ENCODE measurements at regions not wholly inside any gene's neighbourhood (a gene's known extent, or its start where the extent isn't known, plus 50 kb on each side); places are given as distances from the start of the nearest gene placed in this dataset.

DNA sequence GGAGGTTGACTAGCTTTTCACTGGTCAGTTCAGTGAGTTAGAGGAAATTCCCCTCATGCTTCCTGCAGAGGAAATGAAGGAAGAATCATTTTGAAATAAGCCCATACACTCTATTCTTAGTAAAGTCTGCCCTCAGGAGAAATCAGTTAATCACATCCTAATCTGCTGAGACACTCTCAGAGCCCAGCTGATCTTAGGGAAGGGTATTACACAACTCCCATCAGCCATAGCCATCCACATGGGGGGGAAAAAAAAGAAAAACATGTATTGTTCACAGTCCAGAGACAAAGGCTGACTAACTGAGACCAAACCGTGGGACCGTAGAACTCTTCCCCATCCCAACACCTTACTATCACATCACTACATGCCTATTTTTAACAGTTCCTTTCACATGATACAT lies 722.3 kb downstream of the CDH8 start:
- no peak for FAIRE-seq

DNA sequence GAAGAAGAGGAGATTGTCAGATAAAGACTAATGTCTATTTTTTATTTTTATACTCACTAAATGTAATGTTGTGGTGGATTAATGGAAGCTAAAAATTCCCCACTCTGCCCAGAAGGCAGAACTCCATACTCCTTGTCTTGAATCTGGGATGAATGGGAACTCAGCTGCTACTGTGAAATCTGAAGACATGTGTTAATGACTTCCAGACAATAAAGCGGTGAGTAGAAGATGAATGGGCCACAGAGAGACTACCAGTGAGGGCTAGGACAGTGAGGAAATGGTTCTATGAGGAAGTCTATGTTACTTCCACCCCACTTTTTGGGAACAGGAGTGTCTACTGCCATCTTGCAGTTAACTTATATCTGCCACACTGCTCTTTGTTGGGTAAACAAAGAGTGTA lies 726.9 kb downstream of the CDH8 start:
- no peak for FAIRE-seq

DNA sequence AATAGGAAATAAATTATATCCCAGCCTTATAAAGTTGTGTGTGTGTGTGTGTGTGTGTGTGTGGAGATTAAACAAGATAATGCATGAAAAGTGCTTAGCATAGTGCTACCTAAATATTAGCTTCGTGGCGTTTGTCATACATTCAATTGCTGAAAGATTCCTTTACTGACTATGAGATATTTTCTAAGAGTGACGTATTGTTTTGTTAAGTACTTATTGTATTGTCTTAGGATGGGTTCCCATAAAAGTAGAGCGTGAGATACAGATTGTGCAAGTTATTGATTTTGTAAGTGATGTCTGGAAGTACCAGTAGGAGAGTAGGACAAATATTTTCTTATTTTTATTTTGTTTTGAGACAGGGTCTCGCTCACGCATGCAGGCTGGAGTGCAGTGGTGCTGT lies 730.0 kb downstream of the CDH8 start:
- FAIRE-seq: no peak

DNA sequence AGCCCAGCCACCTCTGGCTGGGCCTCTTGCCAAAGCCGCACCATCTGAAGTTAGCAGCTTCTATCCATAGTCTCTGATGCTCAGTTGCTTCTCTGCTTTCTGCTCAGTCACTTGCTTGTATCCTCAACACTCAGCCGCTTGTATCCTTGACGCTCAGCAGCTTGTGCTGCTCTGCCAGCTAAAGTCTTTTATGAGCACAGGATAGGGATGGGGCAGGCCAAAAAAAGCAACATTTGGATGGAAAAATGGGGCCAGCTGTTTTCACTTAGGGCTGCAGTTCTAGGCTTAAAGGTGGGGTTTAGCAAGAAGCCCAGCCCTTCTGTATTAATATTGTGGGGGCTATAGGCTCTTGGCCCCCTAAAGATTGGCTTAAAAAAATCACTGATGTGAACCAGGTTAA lies 739.4 kb downstream of the CDH8 start:
- FAIRE-seq: no peak

DNA sequence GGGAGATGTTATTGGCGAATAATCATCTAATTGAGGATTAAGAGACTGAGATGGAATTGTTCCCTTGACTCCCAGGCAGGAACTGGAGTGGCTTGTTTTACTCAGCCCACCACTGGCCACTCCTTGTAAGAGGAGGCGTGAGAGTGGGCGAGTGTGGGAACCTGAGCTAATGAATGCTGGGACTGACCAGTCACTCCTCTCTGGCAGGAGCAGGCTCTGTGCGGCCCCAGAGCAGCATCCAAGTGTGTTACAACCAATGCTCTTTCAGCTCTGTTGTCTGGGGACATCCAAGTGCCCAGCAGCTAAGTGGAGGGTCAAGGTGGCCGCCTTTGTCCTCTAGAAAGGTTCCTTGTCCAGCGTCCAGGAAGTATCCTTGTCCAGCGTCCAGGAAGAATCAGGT lies 739.9 kb downstream of the CDH8 start:
- FAIRE-seq: no peak

GRCh38 chr16:61295311-61295710 lies 740.9 kb downstream of the CDH8 start:
- no peak for FAIRE-seq

- no peak for FAIRE-seq
Measured at GRCh38 chr16:61289141-61289540, 747.1 kb downstream of the CDH8 start.

DNA sequence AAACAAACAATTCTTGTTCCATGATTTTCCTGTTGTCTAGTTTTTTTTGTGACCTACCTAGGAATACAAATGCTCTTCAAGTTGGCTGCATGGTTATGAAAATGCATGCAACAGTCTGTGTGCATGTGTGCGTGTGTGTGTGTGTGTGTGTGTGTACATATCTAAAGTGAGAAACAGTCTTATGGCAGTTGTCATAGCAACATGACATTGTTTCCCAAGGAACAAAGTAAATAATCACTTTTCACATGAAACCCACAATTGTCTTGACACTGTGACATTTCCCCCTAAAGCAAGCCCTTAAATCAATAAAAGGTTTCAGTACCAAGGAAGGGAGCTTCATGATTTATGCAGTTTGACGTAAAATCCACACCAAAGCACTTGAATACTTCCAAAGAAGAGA lies 758.4 kb downstream of the CDH8 start:
- FAIRE-seq: no peak

- no peak for FAIRE-seq
Measured at GRCh38 chr16:61274211-61274610, 762.0 kb downstream of the CDH8 start.

GRCh38 chr16:61270726-61271125 lies 765.5 kb downstream of the CDH8 start:
- FAIRE-seq: no peak

GRCh38 chr16:61263400-61263799 lies 772.8 kb downstream of the CDH8 start:
- FAIRE-seq: no peak

- no peak for FAIRE-seq
Measured at GRCh38 chr16:61261315-61261714, 774.9 kb downstream of the CDH8 start.

- FAIRE-seq: no peak
Measured at GRCh38 chr16:61246592-61246991, 789.6 kb downstream of the CDH8 start.

- no peak for FAIRE-seq
Measured at GRCh38 chr16:61243954-61244353, 792.3 kb downstream of the CDH8 start.

GRCh38 chr16:61237884-61238485 lies 798.3 kb downstream of the CDH8 start:
- FAIRE-seq: no peak

DNA sequence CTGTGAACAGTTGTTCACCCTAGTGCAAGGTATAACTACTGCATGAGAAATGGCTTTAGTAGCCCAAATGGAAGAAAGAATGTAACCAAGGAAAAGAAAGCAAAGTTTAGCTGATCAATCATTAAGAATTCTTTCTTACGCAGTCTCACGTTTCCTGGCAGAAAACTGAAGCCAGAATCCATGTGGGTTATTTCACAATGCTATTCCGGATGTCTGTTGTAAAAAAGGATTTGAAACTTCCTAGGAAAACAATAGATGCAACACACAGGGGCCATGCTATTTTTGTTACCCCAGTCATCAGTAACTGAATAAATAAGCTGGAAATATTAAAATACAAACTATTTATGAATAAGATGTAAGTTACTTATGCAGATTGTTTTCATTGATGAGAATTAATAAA lies 802.5 kb downstream of the CDH8 start:
- no peak for FAIRE-seq

DNA sequence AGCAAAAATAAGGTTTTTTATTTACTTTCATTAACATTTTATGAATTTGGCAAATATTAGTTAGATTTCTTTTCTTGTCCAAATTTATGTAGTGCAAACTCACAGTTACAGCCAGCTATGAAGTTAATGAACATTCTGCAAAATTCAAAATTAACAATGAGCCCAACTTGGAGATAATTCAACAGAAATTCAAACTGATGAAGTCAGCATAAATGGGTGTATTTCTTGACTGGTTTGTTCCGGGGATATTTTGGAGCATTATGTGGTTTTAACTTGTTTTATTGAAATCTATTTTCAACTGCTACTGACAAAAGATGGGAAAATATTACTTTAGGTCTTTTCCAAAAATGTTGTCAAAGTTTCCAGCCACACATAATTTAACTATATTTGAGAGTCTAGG lies 807.9 kb downstream of the CDH8 start:
- no peak for FAIRE-seq

- FAIRE-seq: no peak
Measured at GRCh38 chr16:61215605-61216004, 820.6 kb downstream of the CDH8 start.

GRCh38 chr16:61214780-61215179 lies 821.5 kb downstream of the CDH8 start:
- FAIRE-seq: no peak

DNA sequence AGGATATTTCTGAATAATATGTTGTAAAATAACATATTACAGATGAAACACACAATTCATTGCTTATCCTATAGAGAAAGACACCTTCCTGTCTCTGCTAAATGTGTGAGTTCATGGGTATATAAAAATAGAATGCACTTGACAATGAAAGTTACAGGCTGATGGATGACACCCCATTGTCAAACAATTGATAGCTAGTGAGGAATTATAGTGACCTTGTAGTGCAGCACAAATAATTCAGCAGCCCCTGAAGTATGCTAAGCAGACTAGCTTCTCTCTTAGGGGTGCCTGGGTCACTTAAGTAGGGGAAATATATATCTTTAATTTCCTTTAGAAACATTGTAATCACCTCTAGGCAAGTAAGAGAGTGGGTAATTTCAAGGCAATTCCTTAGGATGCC lies 826.2 kb downstream of the CDH8 start:
- FAIRE-seq: no peak

DNA sequence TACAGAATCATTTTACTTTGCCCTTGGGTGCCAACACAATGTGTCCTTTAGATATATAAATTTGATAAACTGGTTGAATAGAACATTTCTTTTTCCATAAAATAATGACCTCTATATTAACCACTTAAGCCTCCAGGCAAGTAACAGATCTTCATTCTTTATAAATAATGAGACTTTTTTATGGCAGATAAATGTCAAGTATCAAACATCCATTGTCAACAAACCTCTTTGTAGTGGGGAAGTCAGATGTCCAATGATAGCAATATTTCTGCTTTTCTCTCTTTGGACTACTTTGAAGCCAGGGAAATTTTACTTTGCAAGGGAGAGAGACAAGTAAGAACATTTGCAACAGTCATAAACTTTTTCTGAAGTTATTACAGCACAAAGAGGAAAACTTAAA lies 841.2 kb downstream of the CDH8 start:
- FAIRE-seq: no peak

DNA sequence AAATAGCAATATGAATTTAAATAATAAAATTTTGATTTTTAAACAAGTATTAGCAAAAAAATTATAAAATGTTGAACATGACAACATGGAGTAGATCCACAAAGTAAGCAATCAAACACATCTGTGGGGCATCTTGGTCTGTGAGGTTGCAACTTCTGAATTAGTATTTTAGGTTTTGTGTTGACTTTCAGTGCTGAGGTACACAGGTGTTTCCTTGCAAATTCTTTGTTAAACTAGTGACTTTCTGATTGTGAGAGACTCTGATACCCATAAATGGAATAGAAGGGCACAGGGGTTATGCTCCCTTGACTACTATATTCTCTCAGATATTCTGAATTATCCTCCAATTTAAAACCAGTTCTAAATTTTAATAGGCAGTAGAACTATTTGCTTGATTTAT lies 841.7 kb downstream of the CDH8 start:
- FAIRE-seq: no peak

DNA sequence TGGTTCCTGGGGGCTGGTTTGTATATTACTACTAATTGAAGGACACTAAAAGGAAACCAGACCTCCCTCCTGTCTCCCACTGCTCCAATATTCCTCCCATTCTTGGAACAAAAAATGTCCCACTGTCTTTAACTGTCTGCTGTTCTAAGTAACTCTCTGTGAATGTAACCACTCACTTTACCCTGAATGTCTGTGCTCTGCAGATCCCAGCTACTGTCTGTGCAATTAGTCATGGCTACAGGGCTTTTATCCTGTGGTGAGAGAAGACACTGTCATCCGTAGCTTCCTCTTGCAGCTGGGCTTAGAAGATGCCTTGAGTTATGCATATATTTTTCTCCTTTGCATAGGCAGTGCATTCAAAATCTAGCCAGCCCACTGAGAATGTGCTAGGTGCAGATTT lies 853.8 kb downstream of the CDH8 start:
- FAIRE-seq: no peak

DNA sequence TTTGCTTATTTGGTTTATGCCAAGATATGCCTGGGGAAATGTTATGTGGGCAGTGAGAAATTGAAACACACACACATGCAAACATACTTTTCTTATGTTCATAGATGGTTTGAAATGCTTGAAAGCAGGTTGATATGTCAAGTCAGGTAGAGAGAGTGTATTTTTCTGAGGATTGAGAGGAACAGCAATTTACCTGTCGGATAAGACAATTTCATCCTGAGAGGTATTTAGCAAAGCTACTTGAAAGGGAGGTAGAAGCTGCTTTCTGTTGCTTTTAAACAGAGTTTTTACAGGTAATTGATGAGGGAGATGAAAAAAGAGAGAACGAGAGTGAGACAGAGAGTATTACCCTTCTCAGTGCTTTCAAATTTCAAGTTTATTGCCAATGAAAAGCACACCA lies 854.3 kb downstream of the CDH8 start:
- no peak for FAIRE-seq

GRCh38 chr16:61179561-61179960 lies 856.7 kb downstream of the CDH8 start:
- FAIRE-seq: no peak

DNA sequence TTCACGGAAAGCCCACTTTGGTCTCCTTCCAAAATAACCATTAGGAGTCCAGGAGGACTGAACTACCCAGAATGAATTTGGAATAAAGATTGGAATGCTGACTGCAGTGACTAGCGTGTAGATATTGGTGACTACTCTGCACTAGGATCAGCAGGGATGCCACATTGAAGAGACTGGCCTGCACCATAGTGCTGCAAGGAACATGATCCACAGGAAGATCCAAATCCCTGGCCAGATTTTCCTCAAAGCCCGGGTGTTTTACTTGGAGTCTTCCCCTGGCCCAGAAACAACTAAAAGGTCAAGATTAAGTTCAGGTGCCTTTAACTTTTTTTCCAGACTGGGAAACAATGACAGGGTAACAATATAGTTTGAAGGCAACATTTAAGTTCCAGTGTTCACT lies 870.4 kb downstream of the CDH8 start:
- no peak for FAIRE-seq

All from TTC549 (cell line).